ENCODE measurements at regions not wholly inside any gene's neighbourhood (a gene's known extent, or its start where the extent isn't known, plus 50 kb on each side); places are given as distances from the start of the nearest gene placed in this dataset.

DNA sequence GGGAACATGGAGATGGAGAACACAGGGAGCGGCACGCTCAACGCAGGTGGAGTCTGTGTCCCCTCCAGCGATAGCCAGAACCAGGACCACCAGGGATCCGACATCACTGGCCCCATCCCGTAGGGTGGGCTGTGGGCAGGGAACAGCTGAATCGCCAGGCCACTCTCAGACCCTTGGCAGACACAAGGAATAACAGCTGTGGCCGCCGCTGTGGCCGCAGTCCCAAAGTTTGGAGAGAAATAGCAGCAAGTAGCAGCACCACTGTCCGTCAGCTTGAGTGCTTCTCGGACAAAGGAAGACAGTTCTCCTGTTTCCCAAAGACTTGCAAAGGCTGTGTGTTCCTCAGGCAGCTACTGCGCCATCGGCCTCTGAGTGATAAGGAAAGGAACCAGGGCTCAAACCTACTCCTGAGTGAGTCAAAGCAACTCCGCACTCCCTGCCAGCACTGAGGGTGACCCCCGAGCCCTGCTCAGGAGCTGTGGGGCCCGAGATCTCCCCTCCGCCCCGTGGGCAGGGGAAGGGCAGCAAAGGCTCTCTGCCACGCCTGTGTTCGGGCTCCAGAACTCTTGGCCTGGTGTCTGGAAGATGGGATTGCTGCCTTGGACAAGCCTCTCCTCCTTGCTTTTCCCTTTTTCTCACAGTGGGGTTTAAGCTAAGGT is 82.3 kb upstream of the FAM20C start:
- ATAC-seq (no peak), DNase-seq (no peak)
- intact Hi-C loops (cut with DNase I, micrococcal nuclease) = no loop called here

DNA sequence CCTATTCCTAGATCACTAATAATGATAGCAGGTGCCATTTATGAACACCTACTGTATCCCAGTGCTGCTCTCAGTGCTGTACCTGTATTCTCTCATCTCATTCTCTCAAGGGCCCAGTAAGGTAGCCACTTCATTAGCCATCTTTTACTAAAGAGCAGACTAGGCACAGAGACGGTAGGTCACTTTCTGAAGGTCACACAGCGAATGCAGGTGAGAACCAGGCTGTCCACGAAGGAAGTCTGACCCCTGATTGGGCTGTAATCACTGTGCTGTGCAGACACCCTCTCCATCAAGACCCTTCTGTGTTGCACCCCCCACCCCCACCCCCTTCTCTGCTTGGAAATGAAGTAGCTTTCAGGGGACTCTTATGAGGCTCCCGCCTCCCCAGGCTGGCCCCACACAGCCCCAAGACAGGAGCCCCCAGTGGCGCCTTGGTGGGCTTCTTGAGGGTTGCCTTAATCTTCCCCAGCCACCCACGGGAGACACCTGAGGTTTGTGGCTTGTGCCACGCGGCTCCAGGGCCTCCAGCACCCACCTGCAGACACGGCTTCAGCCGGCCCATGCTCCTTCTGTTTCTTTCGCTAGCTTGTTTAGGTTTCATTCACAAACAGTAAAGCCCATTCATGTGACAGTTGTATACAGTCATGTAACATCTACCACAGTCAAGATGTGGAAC is 81.7 kb upstream of the FAM20C start:
- intact Hi-C loops (cut with DNase I, micrococcal nuclease) = no loop called here
- no peak for ATAC-seq

DNA sequence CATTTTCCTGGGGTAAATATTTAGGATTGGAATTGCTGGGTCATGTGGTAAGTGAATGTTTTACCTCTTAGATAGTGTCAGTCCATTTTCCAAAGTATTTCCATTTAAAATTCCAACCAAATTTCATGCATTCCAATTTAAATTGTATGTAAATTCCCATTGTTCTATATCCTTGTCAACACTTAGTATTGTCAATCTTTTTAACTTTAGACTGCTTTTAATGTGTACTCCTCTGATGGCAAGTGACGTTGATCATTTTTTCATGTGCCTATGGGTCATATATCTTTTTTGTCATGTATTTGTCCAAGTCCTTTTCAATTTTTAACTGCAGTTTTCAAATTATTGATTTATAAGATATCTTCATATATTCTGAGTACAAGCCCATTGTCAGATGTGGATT is 80.8 kb upstream of the FAM20C start:
- ATAC-seq (no peak), DNase-seq (no peak)
- intact Hi-C loops (cut with DNase I, micrococcal nuclease) = no loop called here

More for the DNA sequence above, 81.7 kb upstream of the FAM20C start:
- DNase-seq = no peak

DNA sequence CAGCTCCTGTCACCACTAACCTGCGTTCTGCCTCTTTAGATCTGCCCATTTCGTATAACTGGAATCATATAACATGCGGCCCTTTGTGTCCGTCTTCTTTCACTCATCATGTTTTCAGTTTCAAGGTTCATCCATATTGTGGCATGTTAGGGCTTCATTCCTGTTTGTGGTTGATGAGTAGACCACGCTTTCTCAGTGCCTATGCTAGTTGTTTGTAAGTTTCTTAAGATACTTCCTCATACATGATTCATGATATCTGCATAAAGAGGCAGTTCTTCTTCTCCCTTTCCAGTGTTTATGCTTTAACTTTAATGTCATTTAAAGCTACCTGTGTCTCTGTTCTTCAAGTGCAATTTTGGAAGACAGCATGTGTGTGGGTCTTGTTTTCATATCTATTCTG is 79.5 kb upstream of the FAM20C start:
- intact Hi-C loops (cut with DNase I, micrococcal nuclease) = no loop called here
- ATAC-seq (no peak), DNase-seq (no peak)

DNA sequence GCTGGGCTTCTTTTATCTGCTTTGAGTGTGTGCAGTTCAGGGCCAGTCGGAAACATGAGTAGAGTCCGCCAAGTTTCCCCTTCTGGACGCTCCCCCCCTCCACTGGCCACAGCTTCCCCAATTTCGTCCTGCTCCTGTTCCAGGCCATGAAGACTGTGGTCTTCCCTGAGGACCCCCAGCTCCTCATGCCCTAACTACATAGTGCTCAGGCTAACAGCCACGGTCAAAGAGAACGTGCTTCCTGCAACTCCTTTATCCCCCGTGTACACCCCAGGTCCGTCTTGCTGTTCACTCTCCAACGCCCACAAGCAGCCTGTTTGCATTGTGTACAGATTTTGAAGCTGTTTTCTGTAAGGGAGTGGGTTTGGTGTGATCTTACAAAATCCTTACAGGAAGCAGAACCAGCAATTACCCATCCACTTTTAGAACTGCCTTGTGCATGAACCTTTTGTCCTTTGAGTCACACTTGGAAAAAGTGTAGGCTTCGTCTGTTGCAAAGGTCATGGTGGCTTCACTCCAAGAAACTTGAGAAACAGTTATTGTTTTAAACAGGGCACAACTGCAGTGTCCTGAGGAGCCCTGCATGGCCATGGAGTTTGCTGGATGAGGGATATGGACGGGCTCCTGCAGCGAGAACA is 77.0 kb upstream of the FAM20C start:
- no peak for ATAC-seq
- intact Hi-C loops (cut with DNase I, micrococcal nuclease) = no loop called here

DNA sequence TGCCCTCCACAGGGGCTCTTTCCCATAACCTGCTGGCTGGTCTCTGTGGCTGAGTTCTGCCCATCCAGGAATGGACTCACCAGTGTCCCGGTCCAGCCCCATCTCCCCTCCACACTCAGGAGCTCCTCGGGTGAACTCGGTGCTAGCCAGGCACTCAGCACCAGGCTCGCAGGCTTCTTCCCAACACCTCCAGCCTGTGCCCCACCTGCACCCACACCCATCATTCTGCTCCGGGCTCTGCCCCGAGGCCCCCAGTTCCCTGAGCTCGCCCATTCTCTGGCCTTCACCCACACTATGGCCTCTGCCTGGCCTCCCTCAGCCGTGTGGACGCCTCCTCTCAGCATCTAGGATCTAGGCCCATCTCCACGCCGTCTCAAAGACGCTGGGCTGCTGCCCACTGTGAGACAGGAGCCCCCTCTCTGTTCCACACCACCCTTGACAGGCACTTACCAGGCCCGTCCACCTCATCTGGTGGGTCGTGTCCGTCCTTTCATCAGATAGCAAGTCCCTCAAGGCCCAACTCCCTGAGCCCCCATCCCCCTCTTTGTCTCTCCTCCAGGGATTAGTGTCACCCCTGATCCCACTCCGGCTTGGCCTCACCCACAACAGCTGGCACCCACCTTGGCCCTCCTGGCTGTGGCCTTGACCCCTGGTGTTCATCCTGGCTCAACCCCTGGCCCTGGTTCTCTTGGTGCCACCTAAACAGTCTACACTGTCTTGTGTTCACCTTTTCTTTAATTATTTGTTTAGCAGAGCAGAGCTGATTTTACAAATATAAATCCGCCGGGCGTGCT is 76.0 kb upstream of the FAM20C start:
- intact Hi-C loops (cut with DNase I, micrococcal nuclease) = no loop called here
- no peak for DNase-seq
- no peak for ATAC-seq

More for the DNA sequence above, 77.0 kb upstream of the FAM20C start:
- no peak for DNase-seq

DNA sequence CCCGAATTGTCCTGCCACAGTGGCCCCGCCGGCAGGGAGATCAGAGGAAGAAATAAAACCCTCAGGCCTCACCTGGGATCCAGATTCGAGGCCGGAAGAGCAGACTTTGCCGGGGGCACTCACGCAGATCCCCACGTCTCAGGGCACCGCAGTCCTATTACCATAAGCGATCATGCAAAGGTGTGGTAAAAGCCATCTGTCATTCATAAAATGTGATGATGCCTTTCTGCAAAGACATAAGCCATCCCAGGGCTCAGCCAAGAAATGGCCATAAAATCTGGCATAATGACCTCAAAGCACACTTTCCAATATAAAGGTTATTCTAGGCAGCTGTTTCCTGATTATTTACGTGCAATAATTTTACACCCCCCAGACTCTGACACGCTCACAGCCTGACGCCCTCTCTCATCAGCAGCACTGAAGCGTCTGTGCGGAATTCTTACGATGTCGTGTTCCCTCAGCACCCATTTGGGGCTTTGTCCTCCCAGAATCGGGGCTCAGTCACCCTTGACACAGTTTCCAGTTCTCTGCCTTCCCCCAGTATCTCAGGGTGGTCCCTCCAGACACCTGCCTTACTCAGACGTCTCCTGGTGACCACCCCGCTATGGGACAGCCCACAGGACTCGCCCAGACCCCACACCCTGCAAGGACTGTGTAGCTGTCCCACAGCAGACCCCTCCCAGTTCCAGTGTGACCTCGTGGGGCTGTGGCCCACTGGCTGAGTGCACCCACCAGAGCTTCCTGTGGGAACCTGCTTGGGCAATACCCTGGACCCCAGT is 74.3 kb upstream of the FAM20C start:
- DNase-seq = no peak
- intact Hi-C loops (cut with DNase I, micrococcal nuclease) = no loop called here
- peak; percentile 51 for ATAC-seq

DNA sequence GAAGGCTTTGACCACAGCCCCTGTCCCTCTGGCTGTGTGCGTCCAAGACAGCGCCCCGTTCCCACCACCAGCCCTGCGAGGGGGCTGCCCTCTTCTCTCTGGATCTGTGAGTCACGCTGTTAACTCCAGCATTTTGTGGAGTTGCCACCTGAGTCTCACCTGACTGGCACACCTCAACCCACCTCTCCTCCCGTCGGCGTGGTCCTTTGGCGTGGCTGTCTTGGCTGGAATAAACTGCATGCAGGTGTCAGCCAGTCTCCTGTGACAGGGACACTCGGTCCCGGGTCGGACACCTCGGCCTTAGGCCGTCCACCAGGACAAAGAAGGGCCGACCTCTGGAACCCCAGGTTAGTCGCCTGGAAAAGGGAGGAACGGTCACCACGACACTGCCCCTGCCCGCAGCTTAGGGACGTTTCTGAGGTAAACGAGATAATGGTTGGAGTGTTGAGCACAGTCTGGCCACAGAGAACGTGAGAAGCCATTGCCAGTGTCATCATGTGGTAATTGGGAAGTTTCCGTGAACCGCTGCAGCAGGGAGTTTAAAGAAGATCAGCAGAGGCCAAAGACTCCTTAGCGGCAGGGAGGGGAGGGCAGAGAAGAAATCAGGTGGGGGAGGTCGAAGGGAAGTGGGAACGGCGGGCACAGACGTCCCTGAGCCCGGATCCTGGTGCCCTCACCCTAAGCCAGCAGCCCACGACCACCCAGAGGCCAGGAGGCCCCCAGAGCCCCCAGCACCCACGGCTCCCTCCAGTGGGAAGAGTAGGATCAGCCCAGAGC is 73.6 kb upstream of the FAM20C start:
- no peak for DNase-seq
- no peak for ATAC-seq
- intact Hi-C loops (cut with DNase I, micrococcal nuclease) = no loop called here

DNA sequence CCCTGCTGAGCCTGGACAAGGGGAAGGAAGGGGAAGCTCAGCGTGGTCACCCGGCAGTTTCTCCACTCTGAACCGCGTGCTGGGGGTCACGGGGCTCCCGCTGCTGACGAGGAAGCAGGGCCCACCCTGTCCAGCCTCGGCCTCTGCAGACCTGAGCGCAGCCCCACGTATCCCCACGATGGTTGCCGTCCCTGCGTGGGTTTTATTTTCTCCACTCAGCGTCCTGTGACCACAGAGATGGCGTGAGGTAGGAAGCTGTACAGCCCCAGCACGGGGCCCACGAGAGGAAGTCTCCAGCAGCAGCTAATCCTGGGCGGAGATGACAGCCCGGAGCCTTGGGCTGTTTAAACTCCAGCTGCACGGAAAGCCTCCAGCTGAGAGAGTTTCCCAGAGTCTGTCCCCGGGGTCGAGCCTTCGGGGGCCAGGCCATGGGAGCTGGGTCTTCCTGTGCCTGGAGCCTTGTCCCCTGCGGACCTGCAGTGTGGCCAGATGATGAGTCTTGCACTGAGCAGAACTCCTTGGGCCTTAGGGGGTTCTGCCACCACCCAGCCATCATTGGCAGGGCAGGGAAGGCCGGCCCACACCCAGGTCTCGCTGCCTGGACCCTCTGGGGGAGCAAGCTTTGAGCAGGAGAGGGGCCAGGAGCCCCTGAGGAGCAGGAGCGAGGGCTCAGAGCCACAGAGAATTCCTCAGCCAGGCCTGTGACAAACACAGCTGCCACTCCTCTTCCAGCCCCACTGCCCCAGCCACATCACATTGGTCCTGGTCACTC is 72.8 kb upstream of the FAM20C start:
- intact Hi-C loops (cut with DNase I, micrococcal nuclease) = no loop called here
- ATAC-seq (no peak), DNase-seq (no peak)

DNA sequence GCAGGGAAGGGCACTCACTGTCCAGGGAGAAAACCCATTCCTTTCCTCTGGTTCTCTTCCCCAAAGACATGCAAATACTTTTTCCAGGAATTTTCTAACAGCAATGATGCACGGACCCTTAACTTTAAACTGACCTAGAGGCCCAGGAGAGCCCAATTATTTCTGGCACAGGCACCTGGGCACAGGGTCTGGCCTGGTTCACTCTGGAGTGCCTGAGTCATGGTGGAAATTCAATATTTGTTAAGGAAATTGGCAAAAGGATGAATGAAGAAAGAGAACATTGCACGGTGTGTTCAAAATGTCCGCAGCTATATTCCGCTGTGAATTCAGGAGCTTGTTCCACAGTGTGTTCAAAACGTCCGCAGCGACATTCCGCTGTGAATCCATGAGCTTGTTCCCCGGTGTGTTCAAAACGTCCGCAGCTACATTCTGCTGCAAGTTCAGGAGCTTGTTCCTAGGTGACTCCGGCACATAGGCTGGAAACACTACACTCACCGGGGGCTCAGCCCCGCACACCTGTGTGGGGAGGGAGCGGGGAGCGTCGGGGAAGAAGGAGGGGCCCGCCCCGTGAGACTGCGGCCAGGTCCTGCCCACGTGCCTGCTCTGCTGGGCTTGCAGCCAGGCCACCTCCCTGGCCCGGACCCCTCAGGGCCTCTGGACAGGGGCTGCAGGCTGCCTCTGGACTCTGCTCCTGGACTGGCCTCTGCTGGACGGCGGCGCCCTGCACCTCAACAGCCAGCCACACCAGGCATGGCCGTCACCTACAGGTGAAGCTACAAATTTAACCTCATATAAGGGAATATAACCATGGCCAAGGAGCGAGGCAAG is 72.0 kb upstream of the FAM20C start:
- no peak for DNase-seq
- intact Hi-C loops (cut with DNase I, micrococcal nuclease) = no loop called here
- ATAC-seq = no peak

DNA sequence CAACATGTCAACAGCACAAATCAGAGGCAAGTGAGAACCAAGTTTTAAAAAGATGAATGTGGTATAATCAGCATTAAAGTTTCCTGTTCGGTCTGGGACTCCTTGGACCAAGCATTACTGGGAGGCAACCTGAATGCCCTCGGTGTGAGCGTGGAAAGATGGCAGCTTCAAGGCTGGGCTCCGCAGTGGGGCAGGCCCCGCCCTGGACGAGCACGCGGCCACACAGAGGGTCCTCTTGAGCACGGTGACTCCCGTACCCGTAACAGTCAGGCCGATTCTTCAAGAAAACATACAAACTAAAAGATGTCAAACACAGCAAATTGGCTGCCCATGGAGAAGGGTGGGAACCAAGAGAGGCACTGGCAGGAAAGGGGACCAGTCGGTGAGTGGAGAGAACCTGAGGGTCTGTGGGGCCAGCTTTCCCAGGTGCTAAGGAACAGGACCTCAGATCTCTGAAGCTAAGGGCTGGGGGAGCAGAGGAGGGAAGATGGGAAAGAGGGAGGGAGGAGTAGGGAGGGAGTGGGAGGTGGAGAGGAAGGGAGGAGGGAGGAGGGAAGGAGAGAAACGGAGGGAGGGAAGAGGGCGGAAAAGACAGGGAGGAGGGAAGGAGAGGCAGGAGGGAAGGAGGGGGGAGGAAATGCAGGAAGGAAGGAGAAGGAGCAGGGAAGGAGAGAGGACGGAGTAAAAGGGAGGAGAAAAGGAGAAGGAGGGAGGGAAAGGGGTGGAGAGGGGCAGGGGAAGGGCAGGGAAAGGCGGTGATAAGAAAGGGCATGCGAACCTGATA is 71.2 kb upstream of the FAM20C start:
- intact Hi-C loops (cut with DNase I, micrococcal nuclease) = no loop called here
- DNase-seq = no peak
- ATAC-seq = no peak

DNA sequence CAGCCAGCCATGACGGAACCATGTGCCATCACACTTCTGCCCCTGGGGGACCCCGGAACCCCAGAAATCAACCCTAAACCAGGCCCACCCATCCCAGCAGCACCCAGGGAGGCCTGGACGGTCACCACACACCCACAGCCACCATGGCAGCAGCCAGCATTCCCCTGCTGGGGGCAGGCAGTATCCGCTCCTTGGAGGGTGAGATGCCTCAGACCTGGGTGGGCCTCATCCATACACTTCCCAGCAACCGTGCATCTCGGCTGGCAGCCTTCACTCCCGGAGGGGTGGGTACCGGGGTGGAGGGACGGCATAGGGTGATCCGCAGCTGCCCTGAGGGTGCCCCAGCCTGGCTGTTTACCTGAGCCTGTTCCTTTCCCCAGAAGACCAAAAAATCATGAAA is 69.1 kb upstream of the FAM20C start:
- ATAC-seq = no peak
- intact Hi-C loops (cut with DNase I, micrococcal nuclease) = no loop called here
- DNase-seq = no peak

DNA sequence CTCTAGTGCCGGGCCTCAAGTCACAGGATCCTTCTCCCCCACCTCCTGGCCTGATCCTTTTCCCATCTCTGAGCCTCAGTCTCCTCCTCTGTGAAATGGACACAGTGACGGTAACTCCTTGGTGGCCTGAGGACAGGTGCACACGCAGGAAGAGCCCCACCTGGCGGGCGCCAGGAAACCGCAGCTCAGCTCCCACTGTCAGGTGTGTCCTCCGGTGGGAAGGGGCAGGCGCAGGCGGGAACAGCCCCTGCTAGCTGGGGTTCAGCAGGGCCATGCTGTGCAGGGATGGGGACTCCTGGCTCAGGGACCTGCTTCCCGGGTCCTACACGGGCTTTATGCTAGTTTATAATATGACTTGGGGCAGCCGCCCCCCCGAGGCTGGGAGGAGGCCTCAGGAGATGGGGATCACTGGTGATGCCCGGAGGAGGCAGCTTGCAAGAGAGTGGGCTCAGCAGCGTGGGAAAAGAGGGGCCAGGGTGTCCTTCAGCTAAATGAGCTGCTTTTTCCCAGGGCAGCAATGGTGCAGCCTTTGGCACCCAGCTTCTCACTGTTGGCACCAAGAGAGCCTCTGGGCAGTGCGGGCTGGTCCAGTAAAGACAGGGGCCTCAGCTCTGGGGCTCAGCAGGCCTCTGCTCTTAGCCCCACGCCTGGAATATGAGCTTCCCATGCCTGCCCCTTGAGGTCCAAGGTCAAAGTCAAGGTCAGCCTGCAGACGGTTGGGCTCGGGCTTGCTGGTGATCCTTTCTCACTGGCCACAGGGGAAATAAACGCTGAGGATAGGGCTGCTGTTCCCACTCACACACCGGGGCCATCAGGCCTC is 68.0 kb upstream of the FAM20C start:
- DNase-seq (no peak), ATAC-seq (no peak)
- intact Hi-C loops (cut with DNase I, micrococcal nuclease) = no loop called here

DNA sequence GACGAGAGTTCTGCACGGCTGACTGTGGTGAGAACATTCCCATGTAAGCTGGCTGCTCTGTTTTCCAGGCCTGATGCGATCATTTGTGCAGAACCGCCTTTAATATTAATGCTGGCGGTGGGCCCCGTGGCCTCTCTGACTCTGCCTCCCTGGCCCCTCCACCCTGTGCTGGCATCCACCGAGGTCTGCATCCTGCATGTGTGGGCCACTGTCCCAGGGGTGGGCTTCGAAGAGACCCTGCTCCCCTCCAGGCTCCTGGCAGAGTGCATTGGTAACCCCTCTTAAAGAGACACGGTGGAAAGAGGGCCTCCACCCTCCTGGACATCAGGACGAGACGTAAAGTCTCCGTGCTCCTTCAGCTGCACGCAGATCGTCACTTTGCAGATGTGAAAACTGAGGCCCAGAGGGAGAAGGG is 67.3 kb upstream of the FAM20C start:
- intact Hi-C loops (cut with DNase I, micrococcal nuclease) = no loop called here
- no peak for DNase-seq
- no peak for ATAC-seq

DNA sequence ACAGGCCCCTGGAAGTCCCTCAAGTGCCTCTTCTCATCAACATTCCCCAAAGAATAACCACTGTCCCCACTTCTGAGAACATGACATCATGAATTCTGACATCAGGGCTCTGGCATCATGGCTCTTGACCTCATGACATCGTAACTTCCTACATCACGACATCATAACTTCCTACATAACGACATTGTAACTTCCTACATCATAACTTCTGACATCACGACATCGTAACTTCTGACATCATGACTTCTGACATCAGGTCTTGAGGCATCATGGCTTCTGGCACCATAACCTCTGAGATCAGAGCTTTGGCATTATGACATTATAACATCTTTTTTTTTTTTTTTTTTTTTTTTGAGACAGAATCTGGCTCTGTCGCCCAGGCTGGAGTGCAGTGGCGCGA is 66.7 kb upstream of the FAM20C start:
- no peak for DNase-seq
- intact Hi-C loops (cut with DNase I, micrococcal nuclease) = no loop called here
- no peak for ATAC-seq

Measured in left colon (tissue), 2 donors.